NCI-H510A (cell line): ENCODE measurements at regions not wholly inside any gene's neighbourhood (a gene's known extent, or its start where the extent isn't known, plus 50 kb on each side); places are given as distances from the start of the nearest gene placed in this dataset.

ENCODE experiments used
- DNase-seq: peaks from one replicate; lab custom pipeline; 2025; lab: John Stamatoyannopoulos, UW

- DNase-seq: no peak
Observed at GRCh38 chr1:59005491-59006288, 221.8 kb upstream of the JUN start.

DNA sequence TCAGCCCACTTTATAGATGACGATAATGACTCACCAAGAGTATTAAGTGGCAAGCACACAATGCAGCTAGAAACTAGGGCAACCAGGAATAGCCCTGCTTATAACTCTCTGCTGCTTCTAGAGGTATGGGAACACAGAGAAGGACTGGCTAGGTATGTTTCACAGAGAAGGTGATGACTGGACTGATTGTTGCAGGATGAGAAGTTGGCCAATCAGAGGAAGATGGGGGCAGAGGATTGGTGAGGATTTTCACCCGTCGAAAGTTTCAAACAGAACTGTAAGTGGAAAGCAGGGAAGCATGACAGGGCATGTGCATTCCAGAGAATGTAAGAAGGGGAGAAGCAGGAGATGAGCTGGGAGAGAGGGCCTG lies 222.4 kb upstream of the JUN start:
- no peak for DNase-seq

DNA sequence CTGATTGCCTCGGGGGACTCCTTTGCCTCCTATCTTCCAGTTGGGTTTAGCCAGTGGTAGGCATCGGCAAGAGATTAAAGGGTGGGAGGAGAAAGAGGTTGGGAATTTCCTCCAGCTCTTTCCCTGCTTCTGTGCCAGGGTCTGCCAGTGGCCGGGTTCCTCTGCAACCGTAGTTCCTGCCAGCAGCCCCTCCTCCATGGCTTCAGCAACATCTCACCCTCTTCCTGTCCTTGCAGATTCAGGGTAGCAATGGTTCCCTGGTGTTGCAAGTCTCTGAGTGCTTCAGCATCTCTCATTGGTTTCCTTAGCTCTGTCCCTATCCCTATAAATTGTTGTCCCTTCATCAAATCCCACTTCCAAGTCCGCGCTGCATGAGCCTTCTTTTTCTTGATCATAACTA lies 223.1 kb upstream of the JUN start:
- DNase-seq: no peak

GRCh38 chr1:59007429-59007819 lies 223.6 kb upstream of the JUN start:
- no peak for DNase-seq

- no peak for DNase-seq
Observed at GRCh38 chr1:59007820-59008598, 224.2 kb upstream of the JUN start.

- DNase-seq: no peak
Observed at GRCh38 chr1:59008599-59009347, 224.9 kb upstream of the JUN start.

DNA sequence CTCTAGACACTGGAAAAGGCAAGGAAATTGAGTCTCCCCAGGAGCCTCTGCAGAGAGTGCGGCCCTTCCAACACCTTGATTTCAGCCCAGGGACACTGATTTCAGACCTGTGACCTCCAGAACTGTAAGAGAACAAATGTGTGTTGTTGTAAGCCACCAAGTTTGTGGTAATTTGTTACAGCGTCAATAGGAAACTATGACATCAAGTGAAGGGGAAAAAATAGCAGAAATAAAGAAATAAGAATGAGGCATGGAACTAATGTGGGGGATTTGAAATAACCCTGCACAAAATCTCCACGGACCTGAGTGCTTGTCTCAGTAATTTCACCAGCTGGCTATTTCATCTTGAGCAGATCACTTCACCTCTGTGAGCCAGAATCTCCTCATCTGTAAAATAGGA lies 227.8 kb upstream of the JUN start:
- DNase-seq: no peak

GRCh38 chr1:59012378-59012777 lies 228.5 kb upstream of the JUN start:
- DNase-seq: no peak

DNA sequence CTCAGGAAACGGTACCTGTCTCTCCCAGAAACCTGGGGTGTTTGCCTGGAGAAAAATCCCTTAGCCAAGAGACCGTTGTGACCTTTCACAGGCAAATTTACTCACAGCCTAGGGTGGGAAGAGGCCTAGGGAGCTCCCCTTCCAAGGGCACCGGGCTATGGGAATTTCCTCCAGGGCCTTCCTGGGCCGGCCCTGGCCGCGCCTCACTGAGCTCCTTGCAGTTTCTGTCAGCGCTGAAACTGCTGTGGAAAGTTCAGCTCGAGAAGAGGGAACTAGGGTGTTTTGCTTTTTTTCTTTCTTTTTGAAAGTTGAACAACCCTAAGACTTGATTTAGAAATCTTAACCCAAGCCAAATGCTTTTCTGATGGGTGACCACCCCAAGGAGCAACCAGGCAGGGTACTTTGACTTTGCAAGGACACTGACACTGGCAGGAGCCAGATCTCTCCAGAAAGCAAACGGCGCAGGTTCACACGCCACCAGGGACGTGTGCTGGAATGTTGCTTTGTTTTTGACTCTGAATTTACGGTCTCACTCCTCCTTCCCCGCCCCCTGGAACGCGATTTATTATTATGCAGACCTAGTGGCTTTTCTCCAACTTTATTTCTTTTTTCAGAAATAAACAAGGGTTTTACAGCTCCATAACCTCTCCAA lies 229.6 kb upstream of the JUN start:
- no peak for DNase-seq

DNA sequence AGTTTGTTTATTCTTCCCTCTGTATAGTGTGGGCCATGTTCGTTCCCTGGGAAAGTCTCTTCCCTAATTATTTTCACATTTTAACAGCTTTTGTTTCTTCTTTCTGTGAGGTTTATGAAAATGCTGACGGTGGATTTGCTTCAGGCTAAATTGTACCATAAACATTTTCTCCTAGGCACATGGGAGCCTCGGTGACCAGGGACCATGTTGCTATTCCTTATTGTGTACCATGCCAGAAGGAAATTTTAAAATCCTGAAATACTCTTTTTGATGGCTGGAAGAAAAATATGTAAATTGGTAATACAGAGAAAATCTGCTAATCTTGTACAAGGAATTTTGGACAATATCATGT lies 230.1 kb upstream of the JUN start:
- DNase-seq: no peak

DNA sequence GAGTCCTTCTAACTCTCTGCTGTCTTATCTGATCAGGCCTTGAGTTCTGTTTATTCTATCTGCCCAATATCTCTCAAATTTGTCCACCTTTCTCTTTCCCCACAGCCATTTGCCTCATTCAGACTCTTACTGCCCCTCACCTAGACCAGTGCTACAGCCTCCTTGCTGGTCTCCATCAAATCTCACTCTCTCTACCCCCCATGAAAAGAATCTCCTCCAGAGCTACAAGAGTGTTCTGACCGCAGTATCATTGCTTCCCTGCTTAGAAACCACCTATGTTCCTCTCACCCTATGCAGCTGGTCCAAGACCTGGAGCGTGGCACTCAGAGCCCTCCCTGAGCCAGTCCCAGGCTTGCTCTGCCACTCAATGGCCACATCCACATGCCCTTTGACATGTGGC lies 231.0 kb upstream of the JUN start:
- DNase-seq: no peak

DNA sequence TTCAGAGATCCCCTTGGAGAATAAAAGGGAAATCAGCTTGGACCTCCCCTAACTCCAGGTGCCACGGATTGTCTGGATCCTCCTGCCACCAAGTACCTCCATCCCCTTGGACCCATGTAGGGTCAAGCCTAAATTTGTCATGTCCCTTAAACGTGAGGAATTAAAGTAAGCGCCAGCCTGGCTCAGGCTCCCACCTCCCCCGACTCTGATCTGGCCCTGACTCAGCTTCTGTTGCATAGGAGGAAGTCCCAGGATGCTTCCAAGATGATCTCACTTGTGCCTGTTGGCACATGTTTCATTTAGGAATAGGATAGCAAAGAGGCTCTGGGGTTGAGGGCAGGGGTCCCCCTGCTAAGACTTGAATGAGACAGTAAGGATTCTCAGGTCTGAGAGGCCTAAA lies 231.9 kb upstream of the JUN start:
- DNase-seq: no peak

GRCh38 chr1:59016390-59016789 lies 232.5 kb upstream of the JUN start:
- DNase-seq: peak; percentile 40

- no peak for DNase-seq
Observed at GRCh38 chr1:59017501-59018231, 233.8 kb upstream of the JUN start.

GRCh38 chr1:59018446-59018845 lies 234.6 kb upstream of the JUN start:
- no peak for DNase-seq

- no peak for DNase-seq
Observed at GRCh38 chr1:59018860-59019259, 235.0 kb upstream of the JUN start.

- no peak for DNase-seq
Observed at GRCh38 chr1:59020151-59020997, 236.5 kb upstream of the JUN start.

DNA sequence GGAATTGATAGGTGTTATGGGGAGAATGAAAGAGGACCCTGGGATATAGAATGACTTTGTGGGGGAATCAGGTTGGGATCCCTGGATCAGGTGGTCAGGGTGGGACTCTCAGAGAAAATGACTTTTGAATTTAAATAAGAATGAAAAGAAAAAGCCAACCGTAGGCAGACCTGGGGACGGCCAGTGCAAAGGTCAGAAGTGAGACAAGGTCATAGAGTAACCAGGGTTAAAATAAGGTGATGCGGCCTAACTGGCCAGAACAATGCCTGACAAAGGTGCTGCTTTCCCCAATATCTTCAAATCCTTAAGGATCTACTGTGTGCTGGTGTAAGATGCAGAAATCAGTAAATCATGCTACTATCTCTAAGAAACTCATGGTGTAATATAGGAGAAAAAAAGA lies 238.4 kb upstream of the JUN start:
- DNase-seq: no peak

DNA sequence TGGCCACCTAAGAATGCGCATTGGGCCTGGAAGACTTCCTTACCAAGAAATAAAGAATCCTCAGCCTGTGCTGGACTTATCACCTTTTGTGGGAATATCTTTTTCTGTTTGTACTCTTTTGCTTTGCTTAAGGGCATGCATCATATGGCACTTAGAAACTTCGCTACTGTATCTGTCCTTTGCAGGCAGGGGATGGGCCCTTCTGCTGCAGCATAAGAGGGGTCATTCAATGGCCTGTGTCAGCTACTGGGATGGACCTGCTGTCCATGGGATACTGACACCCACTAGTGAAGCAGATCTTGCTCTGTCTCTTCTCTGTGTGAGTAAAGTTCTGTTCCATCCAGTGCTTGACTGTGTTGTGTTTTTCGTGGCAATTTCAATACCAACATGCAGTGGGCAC lies 239.0 kb upstream of the JUN start:
- no peak for DNase-seq

- no peak for DNase-seq
Observed at GRCh38 chr1:59025201-59025600, 241.4 kb upstream of the JUN start.

DNA sequence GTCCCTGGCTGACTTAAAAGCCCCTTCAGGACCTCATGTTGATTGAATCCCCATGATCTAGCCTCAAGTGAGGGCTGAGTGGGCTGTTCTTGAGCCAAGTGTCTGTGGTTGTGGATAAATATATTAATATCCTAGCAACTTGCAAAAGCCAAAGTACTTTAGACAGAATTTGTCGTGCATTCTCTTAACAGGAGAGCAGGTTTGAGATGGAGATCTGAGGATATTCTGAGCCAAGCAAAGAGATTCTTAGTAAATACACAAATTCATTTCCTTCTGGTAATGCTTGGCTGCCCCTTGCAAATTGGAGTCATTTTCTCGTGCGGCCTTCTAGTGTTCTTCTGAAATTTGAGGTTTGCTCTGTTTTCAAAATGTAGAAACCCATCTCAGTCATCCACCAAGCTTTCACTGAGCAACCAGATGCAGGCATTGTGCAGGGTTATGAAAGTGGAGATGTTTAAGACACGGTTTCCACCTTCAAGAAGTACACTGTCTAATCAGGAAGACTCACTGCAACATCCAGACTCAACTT lies 242.1 kb upstream of the JUN start:
- no peak for DNase-seq
